ENCODE measurements at regions not wholly inside any gene's neighbourhood (a gene's known extent, or its start where the extent isn't known, plus 50 kb on each side); places are given as distances from the start of the nearest gene placed in this dataset.

DNA sequence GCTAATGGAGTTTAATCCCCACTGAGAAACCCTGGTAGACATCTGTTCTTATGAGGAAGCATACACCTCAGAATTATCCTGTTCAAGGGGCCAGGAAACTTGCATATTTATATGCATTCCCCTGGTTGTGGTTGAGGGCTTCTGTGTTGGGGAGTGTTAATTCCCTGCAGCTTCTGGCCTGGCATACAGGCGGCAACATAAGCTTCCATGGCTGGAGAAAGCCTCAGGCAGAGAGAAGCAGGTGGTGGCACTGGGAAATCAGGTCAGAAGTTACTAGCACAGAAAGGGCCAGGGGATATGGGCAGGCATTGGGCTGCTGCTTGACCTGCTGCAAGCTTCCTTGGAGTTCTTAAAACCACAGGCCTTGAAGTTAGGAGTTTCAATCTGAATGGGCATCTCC is 166.1 kb upstream of the SEMA6A start:
- TF ChIP-seq, protein P1, sequence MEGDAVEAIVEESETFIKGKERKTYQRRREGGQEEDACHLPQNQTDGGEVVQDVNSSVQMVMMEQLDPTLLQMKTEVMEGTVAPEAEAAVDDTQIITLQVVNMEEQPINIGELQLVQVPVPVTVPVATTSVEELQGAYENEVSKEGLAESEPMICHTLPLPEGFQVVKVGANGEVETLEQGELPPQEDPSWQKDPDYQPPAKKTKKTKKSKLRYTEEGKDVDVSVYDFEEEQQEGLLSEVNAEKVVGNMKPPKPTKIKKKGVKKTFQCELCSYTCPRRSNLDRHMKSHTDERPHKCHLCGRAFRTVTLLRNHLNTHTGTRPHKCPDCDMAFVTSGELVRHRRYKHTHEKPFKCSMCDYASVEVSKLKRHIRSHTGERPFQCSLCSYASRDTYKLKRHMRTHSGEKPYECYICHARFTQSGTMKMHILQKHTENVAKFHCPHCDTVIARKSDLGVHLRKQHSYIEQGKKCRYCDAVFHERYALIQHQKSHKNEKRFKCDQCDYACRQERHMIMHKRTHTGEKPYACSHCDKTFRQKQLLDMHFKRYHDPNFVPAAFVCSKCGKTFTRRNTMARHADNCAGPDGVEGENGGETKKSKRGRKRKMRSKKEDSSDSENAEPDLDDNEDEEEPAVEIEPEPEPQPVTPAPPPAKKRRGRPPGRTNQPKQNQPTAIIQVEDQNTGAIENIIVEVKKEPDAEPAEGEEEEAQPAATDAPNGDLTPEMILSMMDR (IDR thresholded peaks at IDR 0.05) = no peak
- no peak for TF ChIP-seq POLR2AphosphoS5 (IDR thresholded peaks at IDR 0.05)
- TF ChIP-seq POLR2A (IDR thresholded peaks at IDR 0.05) = no peak
- TF ChIP-seq EP300 (IDR thresholded peaks at IDR 0.05) = no peak
